ENCODE measurements at regions not wholly inside any gene's neighbourhood (a gene's known extent, or its start where the extent isn't known, plus 50 kb on each side); places are given as distances from the start of the nearest gene placed in this dataset.

DNA sequence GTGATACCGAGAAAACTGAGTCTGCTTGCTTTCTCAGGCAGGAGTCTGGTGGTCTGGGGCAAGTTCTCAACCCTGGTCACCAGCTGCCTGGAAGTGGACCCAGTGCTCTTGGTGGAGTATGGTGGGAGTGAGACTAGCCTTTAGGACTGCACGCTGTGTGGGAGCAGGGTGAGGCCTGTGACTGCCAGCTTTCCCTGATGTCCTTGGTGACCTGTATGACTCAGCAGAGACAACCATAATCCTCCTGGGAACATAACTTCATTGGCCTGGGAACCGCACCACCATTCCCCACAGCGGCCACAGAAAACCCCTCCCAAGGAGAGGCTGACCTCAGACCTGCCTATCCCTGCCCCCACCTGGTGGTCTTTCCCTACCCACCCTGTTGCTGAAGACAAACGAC lies 139.5 kb upstream of the CHRM2 start:
- Histone ChIP-seq H3K9me3 (peaks cover 0 to 25% (median 8%) of the 10 kb centered on the region in 8 donors), H3K36me3 (no peaks in the 10 kb centered on the region), H3K4me3 (no peak overlapping the region), H3K27ac (no peak overlapping the region), H3K27me3 (replicated peaks in 1 of 7) (no peaks in the 10 kb centered on the region), H3K4me1 (no peaks in the 10 kb centered on the region)
- TF ChIP-seq POLR2AphosphoS5 (IDR thresholded peaks at IDR 0.05) = no peak
- TF ChIP-seq POLR2A (IDR thresholded peaks at IDR 0.05) = no peak
- TF ChIP-seq, protein P1, sequence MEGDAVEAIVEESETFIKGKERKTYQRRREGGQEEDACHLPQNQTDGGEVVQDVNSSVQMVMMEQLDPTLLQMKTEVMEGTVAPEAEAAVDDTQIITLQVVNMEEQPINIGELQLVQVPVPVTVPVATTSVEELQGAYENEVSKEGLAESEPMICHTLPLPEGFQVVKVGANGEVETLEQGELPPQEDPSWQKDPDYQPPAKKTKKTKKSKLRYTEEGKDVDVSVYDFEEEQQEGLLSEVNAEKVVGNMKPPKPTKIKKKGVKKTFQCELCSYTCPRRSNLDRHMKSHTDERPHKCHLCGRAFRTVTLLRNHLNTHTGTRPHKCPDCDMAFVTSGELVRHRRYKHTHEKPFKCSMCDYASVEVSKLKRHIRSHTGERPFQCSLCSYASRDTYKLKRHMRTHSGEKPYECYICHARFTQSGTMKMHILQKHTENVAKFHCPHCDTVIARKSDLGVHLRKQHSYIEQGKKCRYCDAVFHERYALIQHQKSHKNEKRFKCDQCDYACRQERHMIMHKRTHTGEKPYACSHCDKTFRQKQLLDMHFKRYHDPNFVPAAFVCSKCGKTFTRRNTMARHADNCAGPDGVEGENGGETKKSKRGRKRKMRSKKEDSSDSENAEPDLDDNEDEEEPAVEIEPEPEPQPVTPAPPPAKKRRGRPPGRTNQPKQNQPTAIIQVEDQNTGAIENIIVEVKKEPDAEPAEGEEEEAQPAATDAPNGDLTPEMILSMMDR (IDR thresholded peaks at IDR 0.05 in 8 of 11, conservative IDR thresholded peaks at IDR 0.05 in 3 of 11) = no peak
- intact Hi-C loops (cut with DNase I; ENCODE audit: low total_unique reads) = no loop called here
- 64 to 79% (median 76%) methylated on average over 5 of the region's 5 CpGs for WGBS, 5 donors
- DNase-seq = no peak

DNA sequence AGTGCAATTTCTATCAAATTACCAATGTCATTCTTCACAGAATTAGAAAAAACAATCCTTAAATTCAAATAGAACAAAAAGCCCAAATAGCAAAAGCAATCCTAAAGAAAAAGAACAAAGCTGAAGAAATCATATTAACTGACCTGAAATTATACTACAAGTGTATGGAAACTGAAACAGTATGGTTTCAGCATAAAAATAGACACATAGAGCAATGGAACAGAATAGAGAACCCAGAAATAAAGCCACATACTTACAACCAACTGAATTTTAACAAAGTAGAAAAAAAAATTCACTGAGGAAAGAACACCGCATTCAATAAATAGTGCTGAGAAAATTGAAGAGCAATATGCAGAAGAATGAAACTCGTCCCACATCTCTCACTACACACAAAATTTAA lies 142.0 kb upstream of the CHRM2 start:
- Histone ChIP-seq H3K9me3 (peaks cover 0 to 26% (median 5%) of the 10 kb centered on the region in 8 donors), H3K36me3 (no peaks in the 10 kb centered on the region)
- intact Hi-C loops (cut with DNase I; ENCODE audit: low total_unique reads) = no loop called here

DNA sequence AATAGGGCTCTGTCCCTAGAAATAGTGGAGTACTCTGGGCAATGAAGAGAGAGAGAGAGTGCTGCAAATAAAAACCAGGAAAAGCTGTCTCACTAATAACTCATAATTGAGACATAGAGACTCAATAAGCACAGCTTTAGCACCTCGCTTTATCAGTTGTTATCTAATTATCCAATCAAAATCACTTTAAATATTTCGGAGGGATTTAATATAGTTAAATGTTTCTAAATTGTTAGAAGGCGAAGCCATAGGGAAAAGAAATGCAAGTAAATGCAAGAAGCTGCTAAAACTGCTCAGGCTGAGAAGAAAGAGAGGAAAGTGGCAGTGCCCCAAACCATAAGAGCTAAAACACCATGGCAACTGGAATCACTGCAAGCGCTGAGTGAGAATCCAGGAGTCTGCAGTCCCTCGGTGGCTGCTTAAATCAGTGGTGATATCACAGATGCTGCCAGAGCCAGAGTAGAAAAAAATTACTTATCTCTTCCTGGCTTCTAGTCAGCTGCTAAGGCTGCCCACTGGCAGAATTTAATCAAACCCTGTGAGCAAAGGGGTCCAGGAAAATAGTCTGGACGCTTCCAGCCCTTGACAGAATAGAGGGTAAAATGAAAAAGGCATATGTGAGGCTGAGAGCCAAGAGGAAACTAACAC lies 150.4 kb upstream of the CHRM2 start:
- no peaks in the 10 kb centered on the region for H3K4me1 ChIP-seq
- DNase-seq = no peak
- TF ChIP-seq, protein P1 (IDR thresholded peaks at IDR 0.05 in 8 of 11, conservative IDR thresholded peaks at IDR 0.05 in 3 of 11) = no peak
- TF ChIP-seq POLR2AphosphoS5 (IDR thresholded peaks at IDR 0.05) (no peak), POLR2A (IDR thresholded peaks at IDR 0.05) (no peak)
- H3K9me3 ChIP-seq = peaks cover 0 to 16% (median 0%) of the 10 kb centered on the region in 8 donors
- intact Hi-C loops (cut with DNase I; ENCODE audit: low total_unique reads) = no loop called here
- H3K27ac ChIP-seq = no peak overlapping the region
- H3K4me3 ChIP-seq = no peak overlapping the region
- H3K27me3 ChIP-seq (replicated peaks in 1 of 7) = no peaks in the 10 kb centered on the region
- 78 to 82% (median 79%) methylated on average over 6 of the region's 6 CpGs for WGBS, 5 donors
- H3K36me3 ChIP-seq = no peaks in the 10 kb centered on the region

More for the DNA sequence above, 142.0 kb upstream of the CHRM2 start:
- Histone ChIP-seq H3K4me3 (no peak overlapping the region), H3K27ac (no peak overlapping the region), H3K4me1 (no peaks in the 10 kb centered on the region), H3K27me3 (replicated peaks in 1 of 7) (no peaks in the 10 kb centered on the region)
- WGBS, 5 donors = 67 to 76% (median 72%) methylated on average over 2 of the region's 2 CpGs
- TF ChIP-seq POLR2A (IDR thresholded peaks at IDR 0.05) (no peak), POLR2AphosphoS5 (IDR thresholded peaks at IDR 0.05) (no peak)
- TF ChIP-seq, protein P1 (IDR thresholded peaks at IDR 0.05 in 8 of 11, conservative IDR thresholded peaks at IDR 0.05 in 3 of 11) = no peak
- DNase-seq = no peak

DNA sequence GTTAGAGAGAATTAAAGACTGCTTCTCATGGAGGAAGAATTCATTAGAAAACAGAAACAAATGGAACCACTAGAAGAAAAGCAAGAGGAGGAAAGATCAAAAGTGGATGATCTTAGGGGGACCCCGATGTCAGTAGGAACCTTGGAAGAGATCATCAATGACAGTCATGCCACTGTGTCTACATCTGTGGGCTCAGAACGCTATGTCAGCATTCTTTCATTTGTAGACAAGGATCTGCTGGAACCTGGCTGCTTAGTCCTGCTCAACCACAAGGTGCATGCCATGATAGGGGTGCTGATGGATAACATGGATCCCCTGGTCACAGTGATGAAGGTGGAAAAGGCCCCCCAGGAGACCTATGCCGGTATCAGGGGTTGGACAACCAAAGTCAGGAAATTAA lies 154.4 kb upstream of the CHRM2 start:
- WGBS, 5 donors = 82 to 99% (median 90%) methylated on average over 3 of the region's 3 CpGs
- no peak overlapping the region for H3K27ac ChIP-seq
- no peaks in the 10 kb centered on the region for H3K36me3 ChIP-seq
- H3K27me3 ChIP-seq (replicated peaks in 1 of 7) = no peaks in the 10 kb centered on the region
- DNase-seq = no peak
- H3K4me1 ChIP-seq = no peaks in the 10 kb centered on the region
- intact Hi-C loops (cut with DNase I; ENCODE audit: low total_unique reads) = no loop called here
- peaks cover 0 to 16% (median 0%) of the 10 kb centered on the region in 8 donors for H3K9me3 ChIP-seq
- TF ChIP-seq, protein P1 (IDR thresholded peaks at IDR 0.05 in 8 of 11, conservative IDR thresholded peaks at IDR 0.05 in 3 of 11) = no peak
- TF ChIP-seq POLR2A (IDR thresholded peaks at IDR 0.05) (no peak), POLR2AphosphoS5 (IDR thresholded peaks at IDR 0.05) (no peak)
- no peak overlapping the region for H3K4me3 ChIP-seq
